GM13977 (cell line): ENCODE measurements at regions not wholly inside any gene's neighbourhood (a gene's known extent, or its start where the extent isn't known, plus 50 kb on each side); places are given as distances from the start of the nearest gene placed in this dataset.

ENCODE experiments used
- DNase-seq: peaks from one replicate; pipeline ENCODE4 v3.0.0; 2012; ENCODE audit warnings: low spot score
- CTCF ChIP-seq: IDR thresholded peaks from 2 replicates; pipeline ENCODE4 v1.5.1; 2012; ENCODE audit warnings: mild to moderate bottlenecking, control low read depth; ENCODE audit not compliant: insufficient read depth; ENCODE audit errors: extremely low read depth, missing control alignments
- in situ Hi-C: fragments of 300-500 bp; cut with MboI; formaldehyde crosslinking; loops from one replicate; pipeline ENCODE4 v1.12.0; 2022; ENCODE audit warnings: low sequenced_read_pairs, low pct_unique_long_range_greater_than_20kb, mixed read lengths, inconsistent platforms; ENCODE audit not compliant: unreplicated experiment

GRCh38 chr22:47634347-47634746 lies 871.9 kb downstream of the TBC1D22A start:
- in situ Hi-C loops, result no loop called here
- DNase-seq, result no peak
- no peak for TF ChIP-seq CTCF

- no peak for DNase-seq
- no peak for TF ChIP-seq CTCF
- in situ Hi-C loops, result no loop called here
These were observed 870.7 kb downstream of the TBC1D22A start for GRCh38 chr22:47633111-47633510.

- no peak for DNase-seq
- in situ Hi-C loops, result no loop called here
- no peak for TF ChIP-seq CTCF
These were observed 870.3 kb downstream of the TBC1D22A start for GRCh38 chr22:47632701-47633100.

GRCh38 chr22:47631571-47632102 lies 869.2 kb downstream of the TBC1D22A start:
- TF ChIP-seq CTCF, result no peak
- in situ Hi-C loops, result no loop called here
- DNase-seq, result no peak

- in situ Hi-C loops, result no loop called here
- no peak for TF ChIP-seq CTCF
- no peak for DNase-seq
These were observed 868.5 kb downstream of the TBC1D22A start for GRCh38 chr22:47630741-47631534.

GRCh38 chr22:47629791-47630655 lies 867.6 kb downstream of the TBC1D22A start:
- DNase-seq, result no peak
- in situ Hi-C loops, result no loop called here
- TF ChIP-seq CTCF, result no peak
